ENCODE measurements at regions not wholly inside any gene's neighbourhood (a gene's known extent, or its start where the extent isn't known, plus 50 kb on each side); places are given as distances from the start of the nearest gene placed in this dataset.

GRCh38 chr10:47247148-47248059, 52.6 kb upstream of the GDF10 start:
- no peak for DNase-seq
- no peak for TF ChIP-seq CTCF (IDR thresholded peaks at IDR 0.05)
- no peak for ATAC-seq (ENCODE audit: low read depth)
- Mint-ChIP-seq H3K27ac (no peak overlapping the region), H3K36me3 (ENCODE audit: low read depth) (no peaks in the 10 kb centered on the region), H3K4me1 (no peaks in the 10 kb centered on the region), H3K9me3 (no peaks in the 10 kb centered on the region), H3K27me3 (no peaks in the 10 kb centered on the region), H3K4me3 (no peak overlapping the region)
- ChIA-PET CTCF (no interaction called here), POLR2A (no interaction called here)
- intact Hi-C loops (cut with micrococcal nuclease): no loop called here

- Mint-ChIP-seq H3K27ac (no peak overlapping the region), H3K4me3 (no peak overlapping the region), H3K36me3 (ENCODE audit: low read depth) (no peaks in the 10 kb centered on the region), H3K27me3 (no peaks in the 10 kb centered on the region), H3K9me3 (no peaks in the 10 kb centered on the region), H3K4me1 (no peaks in the 10 kb centered on the region)
- intact Hi-C loops (cut with micrococcal nuclease): no loop called here
- no peak for TF ChIP-seq CTCF (IDR thresholded peaks at IDR 0.05)
- no peak for ATAC-seq (ENCODE audit: low read depth)
- ChIA-PET POLR2A (no interaction called here), CTCF (interaction anchor here (0.6 kb wide), 1 partner anchor 24 kb away, joined by 3 read pairs; no protein-coding TSS in a partner anchor)
- DNase-seq: no peak
Observed at GRCh38 chr10:47248386-47249090, 51.5 kb upstream of the GDF10 start.

GRCh38 chr10:47249881-47250280, 50.1 kb upstream of the GDF10 start:
- intact Hi-C loops (cut with micrococcal nuclease): no loop called here
- Mint-ChIP-seq H3K27ac (no peak overlapping the region), H3K4me1 (no peaks in the 10 kb centered on the region), H3K27me3 (no peaks in the 10 kb centered on the region), H3K36me3 (ENCODE audit: low read depth) (no peaks in the 10 kb centered on the region), H3K4me3 (no peak overlapping the region), H3K9me3 (no peaks in the 10 kb centered on the region)
- ATAC-seq (ENCODE audit: low read depth) (no peak), DNase-seq (no peak)
- TF ChIP-seq CTCF (IDR thresholded peaks at IDR 0.05): no peak
- POLR2A ChIA-PET: no interaction called here
- CTCF ChIA-PET: no interaction called here

All from activated B cell treated with CpG ODN at 0.5 μM for 24 hours (primary cell).